HEK293 (cell line): ENCODE measurements at regions not wholly inside any gene's neighbourhood (a gene's known extent, or its start where the extent isn't known, plus 50 kb on each side); places are given as distances from the start of the nearest gene placed in this dataset.

Source experiments
- CTCF ChIA-PET: fragments of 350-600 bp; formaldehyde crosslinking; extraction: SDS; loops from one replicate; lab custom pipeline; 2021; ENCODE audit warnings: antibody characterized with exemption; lab: Yijun Ruan, JAX
- POLR2A ChIA-PET: fragments of 300-600 bp; formaldehyde crosslinking; extraction: SDS; loops from one replicate; lab custom pipeline; 2020; ENCODE audit warnings: antibody characterized with exemption, inconsistent platforms; lab: Yijun Ruan, JAX
- H3K27ac ChIP-seq: fragments of 200-500 bp; sonication (Bioruptor generic); 2 replicates; pipeline ENCODE4 v1.5.1; 2014; ENCODE audit warnings: low read depth, low read length, control low read depth, inconsistent platforms; ENCODE audit errors: extremely low read depth
- H3K36me3 ChIP-seq, 2 experiments: fragments of 200-500 bp in 1 of 2; sonication (Bioruptor generic) in 1 of 2; 1 replicate in 1 of 2; 2 replicates in 1 of 2; pipeline ENCODE4 v1.5.1; 2014 to 2017; ENCODE audit warnings: inconsistent platforms in 2 of 2, low read length in 2 of 2; ENCODE audit not compliant: control insufficient read depth in 2 of 2, insufficient read depth in 1 of 2
- H3K4me1 ChIP-seq: fragments of 200-500 bp; sonication (Bioruptor generic); 2 replicates; pipeline ENCODE4 v1.5.1; 2014; ENCODE audit warnings: mild to moderate bottlenecking, low read length, inconsistent platforms; ENCODE audit not compliant: control insufficient read depth, insufficient read depth
- H3K4me3 ChIP-seq: 2 replicates; pipeline ENCODE4 v1.5.1; 2011; ENCODE audit warnings: low read depth, mild to moderate bottlenecking, control low read depth, low read length, moderate library complexity
- H3K9me3 ChIP-seq: fragments of 200-500 bp; sonication (Bioruptor generic); 2 replicates; pipeline ENCODE4 v1.5.1; 2014; ENCODE audit warnings: low read depth, low read length, inconsistent platforms; ENCODE audit not compliant: control insufficient read depth, insufficient read depth
- CTCF ChIP-seq: fragments of 450-650 bp; formaldehyde crosslinking; IDR thresholded peaks from 2 replicates; pipeline ENCODE4 v1.5.1; 2016; ENCODE audit warnings: missing biosample characterization, missing genetic modification characterization
- HOXA7 ChIP-seq: sonication (generic); formaldehyde crosslinking; IDR thresholded peaks from 2 replicates; pipeline ENCODE4 v1.8.1; 2022; ENCODE audit warnings: missing genetic modification reagents, borderline replicate concordance
- KLF1 ChIP-seq: fragments of 450-650 bp; formaldehyde crosslinking; IDR thresholded peaks from 2 replicates; pipeline ENCODE4 v1.5.1; 2016; ENCODE audit warnings: missing biosample characterization, missing genetic modification characterization
- KLF7 ChIP-seq: fragments of 450-650 bp; formaldehyde crosslinking; IDR thresholded peaks from 2 replicates; pipeline ENCODE4 v1.5.1; 2016; ENCODE audit warnings: missing biosample characterization, missing genetic modification characterization, borderline replicate concordance
- SP2 ChIP-seq: fragments of 450-650 bp; formaldehyde crosslinking; IDR thresholded peaks from 2 replicates; pipeline ENCODE4 v1.5.1; 2016; ENCODE audit warnings: missing biosample characterization, missing genetic modification characterization
- TCF7L2 ChIP-seq: IDR thresholded peaks from 2 replicates; pipeline ENCODE4 v1.6.1; 2011; ENCODE audit warnings: low read depth, mild to moderate bottlenecking, inconsistent platforms, low read length, moderate library complexity, borderline replicate concordance
- ZEB2 ChIP-seq: fragments of 450-650 bp; formaldehyde crosslinking; IDR thresholded peaks from 2 replicates; pipeline ENCODE4 v1.5.1; 2016; ENCODE audit warnings: missing biosample characterization, missing genetic modification characterization
- ZFP3 ChIP-seq: fragments of 450-650 bp; formaldehyde crosslinking; IDR thresholded peaks from 2 replicates; pipeline ENCODE4 v1.5.1; 2016; ENCODE audit warnings: low read depth, missing biosample characterization, missing genetic modification characterization
- ZNF112 ChIP-seq: fragments of 450-650 bp; formaldehyde crosslinking; IDR thresholded peaks from 2 replicates; pipeline ENCODE4 v1.5.0; 2017; ENCODE audit warnings: missing biosample characterization, missing genetic modification characterization
- ZNF121 ChIP-seq: fragments of 450-650 bp; formaldehyde crosslinking; IDR thresholded peaks from 2 replicates; pipeline ENCODE4 v1.5.1; 2016; ENCODE audit warnings: missing biosample characterization, missing genetic modification characterization
- ZNF157 ChIP-seq: fragments of 450-650 bp; formaldehyde crosslinking; IDR thresholded peaks from 2 replicates; pipeline ENCODE4 v1.5.1; 2016; ENCODE audit warnings: missing biosample characterization, missing genetic modification characterization
- ZNF184 ChIP-seq: fragments of 450-650 bp; IDR thresholded peaks from 2 replicates; pipeline ENCODE4 v1.5.1; 2018; ENCODE audit warnings: missing biosample characterization, mild to moderate bottlenecking, missing genetic modification characterization
- ZNF221 ChIP-seq: fragments of 450-650 bp; formaldehyde crosslinking; IDR thresholded peaks from 2 replicates; pipeline ENCODE4 v1.5.1; 2017; ENCODE audit warnings: missing biosample characterization, missing genetic modification characterization, borderline replicate concordance
- ZNF513 ChIP-seq: fragments of 450-650 bp; IDR thresholded peaks from 2 replicates; pipeline ENCODE4 v1.5.1; 2018; ENCODE audit warnings: missing biosample characterization, missing genetic modification characterization
- ZNF518A ChIP-seq: fragments of 450-650 bp; formaldehyde crosslinking; conservative IDR thresholded peaks from 2 replicates; pipeline ENCODE4 v1.5.1; 2016; ENCODE audit warnings: low read depth, missing biosample characterization, missing genetic modification characterization
- ZNF548 ChIP-seq: fragments of 450-650 bp; formaldehyde crosslinking; IDR thresholded peaks from 2 replicates; pipeline ENCODE4 v1.5.1; 2016; ENCODE audit warnings: missing biosample characterization, missing genetic modification characterization
- ZNF660 ChIP-seq: fragments of 450-650 bp; IDR thresholded peaks from 2 replicates; pipeline ENCODE4 v1.5.1; 2018; ENCODE audit warnings: missing biosample characterization, mild to moderate bottlenecking, missing genetic modification characterization
- ZNF830 ChIP-seq: fragments of 450-650 bp; IDR thresholded peaks from 2 replicates; pipeline ENCODE4 v1.5.0; 2018; ENCODE audit warnings: missing biosample characterization, missing genetic modification characterization, low read depth, mild to moderate bottlenecking, moderate library complexity
- ZXDB ChIP-seq: fragments of 450-650 bp; formaldehyde crosslinking; IDR thresholded peaks from 2 replicates; pipeline ENCODE4 v1.5.1; 2016; ENCODE audit warnings: missing biosample characterization, missing genetic modification characterization

- TF ChIP-seq ZNF518A (tag by site-specific recombination) (no peak), ZNF121 (tag by site-specific recombination) (no peak), ZNF157 (tag by site-specific recombination) (no peak), KLF1 (no peak), HOXA7 (CRISPR knock-in tag) (no peak), SP2 (tag by site-specific recombination) (no peak), TCF7L2 (no peak), ZNF184 (tag by site-specific recombination) (no peak)
Measured at GRCh38 chr5:110225949-110226348, 500.5 kb downstream of the TMEM232 start (continued).

- Histone ChIP-seq H3K4me3 (no peak overlapping the region), H3K9me3 (no peaks in the 10 kb centered on the region), H3K4me1 (no peaks in the 10 kb centered on the region), H3K27ac (no peak overlapping the region), H3K36me3 (no peaks in the 10 kb centered on the region)
- CTCF ChIA-PET, result no interaction called here
- TF ChIP-seq ZNF513 (tag by site-specific recombination), result no peak
- TF ChIP-seq ZNF548, result no peak
- TF ChIP-seq ZXDB (tag by site-specific recombination), result no peak
- no peak for TF ChIP-seq CTCF (tag by site-specific recombination)
- no peak for TF ChIP-seq ZNF830
- no peak for TF ChIP-seq ZNF184 (tag by site-specific recombination)
- no peak for TF ChIP-seq ZFP3 (tag by site-specific recombination)
- no peak for TF ChIP-seq ZNF221 (tag by site-specific recombination)
- TF ChIP-seq ZNF660, result no peak
- TF ChIP-seq ZEB2 (tag by site-specific recombination), result no peak
- no peak for TF ChIP-seq ZNF112 (tag by site-specific recombination)
- TF ChIP-seq KLF7 (tag by site-specific recombination), result no peak
- POLR2A ChIA-PET, result no interaction called here
Measured at GRCh38 chr5:110239786-110240185, 486.7 kb downstream of the TMEM232 start.
